Ascending aorta (tissue), 2 donors: ENCODE measurements at regions not wholly inside any gene's neighbourhood (a gene's known extent, or its start where the extent isn't known, plus 50 kb on each side); places are given as distances from the start of the nearest gene placed in this dataset.
"Not testable (repeated sequence)": the region's sequence is repeated elsewhere in the genome, so short reads cannot be mapped to it uniquely, and the experiment has no call there.

Source experiments
- DNase-seq, 2 donors: peaks; one replicate each; pipeline ENCODE4 v3.0.0-alpha.2; 2019; ENCODE audit warnings: low spot score in 2 of 2
- H3K27ac ChIP-seq, 2 donors: fragments of 200-600 bp; sonication (generic); one replicate each; pipeline ENCODE4 v1.5.1; 2016 to 2017; ENCODE audit warnings: mild to moderate bottlenecking in 1 of 2
- H3K27me3 ChIP-seq: fragments of 200-600 bp; sonication (generic); one replicate; pipeline ENCODE4 v1.5.1; 2017
- H3K36me3 ChIP-seq, 2 donors: fragments of 200-600 bp; sonication (generic); one replicate each; pipeline ENCODE4 v1.5.1; 2016
- H3K4me1 ChIP-seq, 2 donors: fragments of 200-600 bp; sonication (generic); one replicate each; pipeline ENCODE4 v1.5.1; 2016 to 2017; ENCODE audit warnings: mild to moderate bottlenecking in 1 of 2
- H3K4me3 ChIP-seq, 2 donors: fragments of 200-600 bp; sonication (generic); one replicate each; pipeline ENCODE4 v1.5.1; 2016 to 2017; ENCODE audit warnings: mild to moderate bottlenecking in 1 of 2
- H3K9me3 ChIP-seq, 2 donors: fragments of 200-600 bp; sonication (generic); one replicate each; pipeline ENCODE4 v1.5.1; 2016
- intact Hi-C: fragments of 100-400 bp; cut with DNase I; formaldehyde crosslinking; loops from one replicate; pipeline ENCODE4 v1.15.1; 2023
- TF ChIP-seq, protein P1 (sequence below), 3 experiments: fragments of 200-600 bp in 2 of 3; fragments of 450-650 bp in 1 of 3; sonication (generic) in 2 of 3; IDR thresholded peaks; one replicate each; pipeline ENCODE4 v1.5.1; 2016 to 2019; ENCODE audit warnings: antibody characterized with exemption in 3 of 3, mild to moderate bottlenecking in 1 of 3, moderate library complexity in 1 of 3

DNA sequence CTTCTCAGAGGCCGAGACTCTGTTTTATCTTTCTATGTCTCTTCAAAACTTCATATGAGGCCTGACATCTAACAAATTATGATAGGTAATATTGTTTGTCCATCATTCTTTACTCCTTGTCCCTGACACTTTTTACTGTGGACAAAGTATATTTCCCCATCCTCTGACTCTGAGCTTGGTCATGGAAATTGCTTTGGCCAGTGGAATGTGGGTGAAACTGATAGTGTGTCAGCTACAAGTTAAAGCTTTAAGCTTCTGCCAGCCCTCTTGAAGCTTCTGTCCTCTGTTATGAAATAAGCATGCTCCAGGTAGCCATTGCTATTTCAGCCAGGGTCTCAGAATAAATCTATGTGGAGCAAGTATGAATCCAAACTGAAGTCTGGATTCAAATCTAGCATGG is 604.6 kb downstream of the BCOR start:
- Histone ChIP-seq H3K4me3 (no peak overlapping the region), H3K36me3 (no peaks in the 10 kb centered on the region), H3K27me3 (no peaks in the 10 kb centered on the region), H3K27ac (no peak overlapping the region), H3K4me1 (no peaks in the 10 kb centered on the region), H3K9me3 (no peaks in the 10 kb centered on the region)
- intact Hi-C loops: no loop called here
- no peak for DNase-seq
- TF ChIP-seq, protein P1, sequence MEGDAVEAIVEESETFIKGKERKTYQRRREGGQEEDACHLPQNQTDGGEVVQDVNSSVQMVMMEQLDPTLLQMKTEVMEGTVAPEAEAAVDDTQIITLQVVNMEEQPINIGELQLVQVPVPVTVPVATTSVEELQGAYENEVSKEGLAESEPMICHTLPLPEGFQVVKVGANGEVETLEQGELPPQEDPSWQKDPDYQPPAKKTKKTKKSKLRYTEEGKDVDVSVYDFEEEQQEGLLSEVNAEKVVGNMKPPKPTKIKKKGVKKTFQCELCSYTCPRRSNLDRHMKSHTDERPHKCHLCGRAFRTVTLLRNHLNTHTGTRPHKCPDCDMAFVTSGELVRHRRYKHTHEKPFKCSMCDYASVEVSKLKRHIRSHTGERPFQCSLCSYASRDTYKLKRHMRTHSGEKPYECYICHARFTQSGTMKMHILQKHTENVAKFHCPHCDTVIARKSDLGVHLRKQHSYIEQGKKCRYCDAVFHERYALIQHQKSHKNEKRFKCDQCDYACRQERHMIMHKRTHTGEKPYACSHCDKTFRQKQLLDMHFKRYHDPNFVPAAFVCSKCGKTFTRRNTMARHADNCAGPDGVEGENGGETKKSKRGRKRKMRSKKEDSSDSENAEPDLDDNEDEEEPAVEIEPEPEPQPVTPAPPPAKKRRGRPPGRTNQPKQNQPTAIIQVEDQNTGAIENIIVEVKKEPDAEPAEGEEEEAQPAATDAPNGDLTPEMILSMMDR (IDR thresholded peaks at IDR 0.05): no peak

DNA sequence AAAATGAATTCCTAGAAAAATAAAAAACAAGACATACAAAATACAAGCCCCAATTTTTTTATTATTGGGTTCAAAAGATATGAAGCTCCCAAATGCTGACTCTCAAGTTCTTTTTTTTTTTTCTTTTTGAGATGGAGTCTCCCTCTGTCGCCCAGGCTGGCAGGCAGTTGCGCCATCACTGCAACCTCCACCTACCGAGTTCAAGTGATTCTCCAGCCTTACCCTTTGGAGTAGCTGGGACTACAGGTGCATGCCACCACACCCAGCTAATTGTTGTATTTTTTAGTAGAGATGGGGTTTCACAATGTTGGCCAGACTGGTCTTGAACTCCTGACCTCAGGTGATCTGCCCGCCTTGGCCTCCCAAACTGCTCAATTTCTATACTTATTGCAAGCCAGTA is 600.6 kb downstream of the BCOR start:
- H3K36me3 ChIP-seq, H3K27ac ChIP-seq, DNase-seq, H3K9me3 ChIP-seq, H3K27me3 ChIP-seq, H3K4me3 ChIP-seq, intact Hi-C loops, H3K4me1 ChIP-seq: not testable (repeated sequence)

DNA sequence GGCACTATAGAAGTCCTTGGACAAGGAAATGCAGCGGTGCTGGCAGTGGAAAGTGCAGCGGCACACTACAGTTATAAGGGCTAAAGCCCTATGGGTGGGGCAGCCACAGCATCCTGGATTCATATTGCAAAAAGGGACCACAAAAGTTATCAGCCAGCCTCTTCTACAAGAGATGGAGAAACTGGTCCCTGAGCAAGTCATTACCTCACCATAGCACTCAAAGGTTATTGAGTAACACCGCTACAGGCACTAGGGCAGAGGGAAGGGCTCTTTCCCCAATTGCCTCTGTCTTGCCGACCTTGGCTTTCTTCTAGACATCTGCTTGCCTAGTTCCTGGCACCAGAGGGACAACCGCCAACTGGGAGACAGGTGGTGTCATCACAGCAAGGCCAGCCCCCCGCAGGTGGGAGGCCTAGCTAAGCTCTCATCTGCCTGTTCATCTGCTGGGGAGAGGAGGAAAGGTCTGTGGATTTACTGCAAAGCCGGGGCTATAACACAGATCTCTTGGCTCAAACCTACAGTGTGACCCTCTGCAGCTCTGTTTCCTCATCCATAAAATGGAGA is 600.0 kb downstream of the BCOR start:
- DNase-seq: no peak
- Histone ChIP-seq H3K27me3 (no peaks in the 10 kb centered on the region), H3K4me1 (no peaks in the 10 kb centered on the region), H3K36me3 (no peaks in the 10 kb centered on the region), H3K27ac (no peak overlapping the region), H3K9me3 (no peaks in the 10 kb centered on the region), H3K4me3 (no peak overlapping the region)
- intact Hi-C loops: no loop called here
- TF ChIP-seq, protein P1 (IDR thresholded peaks at IDR 0.05): no peak

DNA sequence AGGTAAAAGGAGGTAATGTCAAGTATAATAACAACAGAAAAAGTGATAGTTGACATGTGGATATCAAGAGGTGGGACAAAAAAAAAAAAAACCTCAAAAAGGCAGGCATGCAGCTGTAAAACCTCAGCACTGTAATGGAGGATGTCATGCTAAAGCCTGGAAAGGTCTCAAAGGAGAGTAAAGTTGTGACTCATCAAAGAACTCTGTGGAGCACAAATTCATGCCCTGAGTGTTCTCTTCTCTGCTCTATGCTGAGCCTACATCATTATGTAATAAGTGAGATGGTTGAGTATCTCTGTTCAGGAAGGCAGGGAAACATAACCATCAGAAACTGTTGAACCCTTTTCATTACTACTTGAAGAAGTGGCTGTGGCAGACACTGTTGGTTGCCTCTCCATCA is 597.8 kb downstream of the BCOR start:
- no peak overlapping the region for H3K27ac ChIP-seq
- no peaks in the 10 kb centered on the region for H3K27me3 ChIP-seq
- intact Hi-C loops: no loop called here
- TF ChIP-seq, protein P1 (IDR thresholded peaks at IDR 0.05): no peak
- no peaks in the 10 kb centered on the region for H3K4me1 ChIP-seq
- H3K9me3 ChIP-seq: no peaks in the 10 kb centered on the region
- no peak overlapping the region for H3K4me3 ChIP-seq
- no peak for DNase-seq
- no peaks in the 10 kb centered on the region for H3K36me3 ChIP-seq

DNA sequence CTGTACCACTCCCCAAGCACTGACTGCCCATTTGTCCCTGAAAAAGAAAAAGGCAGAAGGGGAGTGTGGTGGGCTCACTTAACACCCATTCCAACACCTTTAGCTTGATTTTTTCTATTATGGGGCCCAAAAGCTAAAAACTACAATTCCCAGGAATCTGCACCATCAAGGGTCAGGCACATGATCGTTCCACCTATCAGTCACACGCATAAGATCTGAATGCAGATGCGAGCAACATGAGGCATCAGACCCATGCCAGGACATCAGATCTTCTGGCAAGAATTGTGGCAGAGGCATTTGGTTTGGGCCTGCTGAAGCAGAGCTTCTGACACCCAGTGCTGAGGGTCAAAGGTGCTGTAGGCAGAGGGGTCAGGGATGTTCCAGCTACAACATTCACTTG is 595.9 kb downstream of the BCOR start:
- TF ChIP-seq, protein P1 (IDR thresholded peaks at IDR 0.05): no peak
- no peaks in the 10 kb centered on the region for H3K27me3 ChIP-seq
- H3K9me3 ChIP-seq: no peaks in the 10 kb centered on the region
- intact Hi-C loops: no loop called here
- H3K4me3 ChIP-seq: no peak overlapping the region
- no peaks in the 10 kb centered on the region for H3K36me3 ChIP-seq
- no peak for DNase-seq
- H3K4me1 ChIP-seq: no peaks in the 10 kb centered on the region
- no peak overlapping the region for H3K27ac ChIP-seq

DNA sequence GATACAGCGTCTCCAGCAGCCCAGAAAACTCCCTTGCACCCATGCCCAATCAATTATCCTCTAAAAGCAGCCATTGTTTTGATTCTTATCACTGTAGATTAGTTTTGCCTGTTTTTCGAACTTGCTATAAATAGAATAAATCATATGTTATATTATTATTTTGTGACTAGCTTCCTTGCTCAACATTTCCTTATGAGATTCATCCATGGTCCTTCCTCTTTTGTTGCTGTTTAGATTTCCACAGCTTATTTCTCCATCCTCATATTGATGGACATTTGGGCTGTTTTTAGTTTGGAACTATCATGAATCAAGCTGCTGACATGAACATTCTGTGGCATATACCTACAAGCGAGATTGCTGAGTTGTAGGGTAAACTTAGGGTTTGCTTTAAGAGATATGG is 595.3 kb downstream of the BCOR start:
- Histone ChIP-seq H3K4me1 (no peaks in the 10 kb centered on the region), H3K27ac (no peak overlapping the region), H3K4me3 (no peak overlapping the region), H3K27me3 (no peaks in the 10 kb centered on the region), H3K9me3 (no peaks in the 10 kb centered on the region), H3K36me3 (no peaks in the 10 kb centered on the region)
- TF ChIP-seq, protein P1 (IDR thresholded peaks at IDR 0.05): no peak
- no peak for DNase-seq
- intact Hi-C loops: no loop called here
